ENCODE measurements at regions not wholly inside any gene's neighbourhood (a gene's known extent, or its start where the extent isn't known, plus 50 kb on each side); places are given as distances from the start of the nearest gene placed in this dataset.

DNA sequence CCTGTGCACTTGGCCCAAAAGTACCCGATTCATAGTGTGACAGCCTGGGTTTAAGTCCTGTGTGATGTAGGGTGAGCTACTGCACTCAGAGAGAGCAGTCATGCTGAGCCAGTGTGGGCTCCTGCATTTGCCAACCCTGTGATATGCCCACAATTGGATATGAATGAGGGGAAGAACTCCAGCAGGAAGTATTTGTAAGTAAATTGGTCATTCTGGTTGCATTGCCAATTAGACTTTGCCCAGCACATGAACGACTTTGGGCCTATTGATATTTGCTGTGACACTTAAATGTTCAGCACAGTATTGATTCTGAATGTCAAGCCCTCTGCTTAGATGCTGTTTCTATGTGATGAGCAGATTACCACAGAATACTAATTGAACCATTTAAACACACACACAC is 570.9 kb downstream of the PIK3C3 start:
- intact Hi-C loops (cut with micrococcal nuclease) (no loop called here), in situ Hi-C loops (cut with MboI) (no loop called here)
- no peak overlapping the region for H3K4me3 ChIP-seq
- FAIRE-seq = no peak
- no peaks in the 10 kb centered on the region for H3K4me1 ChIP-seq (replicated peaks in 1 of 2; ENCODE audit: control insufficient read depth in 2 of 2, insufficient read depth in 2 of 2, low read length in 2 of 2)
- H3K36me3 ChIP-seq (ENCODE audit: control insufficient read depth, insufficient read depth, low read length) = no peaks in the 10 kb centered on the region
- no peaks in the 10 kb centered on the region for H3K9me1 ChIP-seq (ENCODE audit: control insufficient read depth, insufficient read depth, low read length)
- POLR2A ChIA-PET = no interaction called here
- H3K9ac ChIP-seq (ENCODE audit: insufficient read depth in 1 of 2, low read depth in 2 of 2, low read length in 2 of 2) = no peak overlapping the region
- H3K4me2 ChIP-seq (ENCODE audit: insufficient read depth, low read length) = no peak overlapping the region
- no peak for DNase-seq (ENCODE audit: extremely low read depth in 1 of 4, low spot score in 3 of 4)
- H3K27me3 ChIP-seq (ENCODE audit: control insufficient read depth in 2 of 2, insufficient read depth in 2 of 2, low read length in 2 of 2) = no peaks in the 10 kb centered on the region
- no peak overlapping the region for H2AFZ ChIP-seq (ENCODE audit: low read depth, low read length)
- no peaks in the 10 kb centered on the region for H3K79me2 ChIP-seq (ENCODE audit: control insufficient read depth, insufficient read depth, low read length)
- CTCF ChIA-PET (ENCODE audit: low intra/inter-chr PET ratio) = no interaction called here
- WGBS (ENCODE audit: insufficient coverage, low coverage, missing lambda C conversion rate) = 0% methylated on average over 2 of the region's 2 CpGs
- no TSS peak for BruUV-seq (replicated peaks)
- no peaks in the 10 kb centered on the region for H3K9me3 ChIP-seq (replicated peaks; ENCODE audit: control insufficient read depth, insufficient read depth, low read depth, low read length)
- no peak for ATAC-seq
- no peak for TF ChIP-seq ZNF23 (CRISPR knock-in tag; IDR thresholded peaks at IDR 0.05)
- H4K20me1 ChIP-seq (replicated peaks; ENCODE audit: control insufficient read depth, insufficient read depth, low read length) = no peaks in the 10 kb centered on the region
- H3K27ac ChIP-seq (ENCODE audit: extremely low read depth, low read depth, low read length) = no peak overlapping the region

DNA sequence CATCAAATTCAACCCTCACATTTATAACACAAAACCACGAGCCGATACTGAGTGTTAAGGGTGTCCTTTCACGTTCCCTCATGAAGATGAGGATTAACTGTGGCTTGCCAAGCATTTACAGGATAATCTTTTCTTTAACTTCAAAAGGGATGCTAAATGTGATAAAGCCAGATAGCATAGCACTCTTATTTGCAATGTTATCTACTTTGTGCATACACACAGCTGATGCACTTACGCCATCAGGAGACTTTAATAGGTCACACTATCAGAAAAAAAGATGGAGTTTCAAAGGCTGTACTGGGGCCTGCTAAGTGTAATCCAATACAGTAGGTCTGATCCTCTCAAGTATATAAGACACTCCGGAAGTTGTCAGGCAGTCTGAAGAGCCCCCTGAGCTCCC is 572.7 kb downstream of the PIK3C3 start:
- Histone ChIP-seq H4K20me1 (replicated peaks; ENCODE audit: control insufficient read depth, insufficient read depth, low read length) (no peaks in the 10 kb centered on the region), H3K4me3 (no peak overlapping the region), H3K4me2 (ENCODE audit: insufficient read depth, low read length) (no peak overlapping the region), H3K36me3 (ENCODE audit: control insufficient read depth, insufficient read depth, low read length) (no peaks in the 10 kb centered on the region), H3K27me3 (ENCODE audit: control insufficient read depth in 2 of 2, insufficient read depth in 2 of 2, low read length in 2 of 2) (no peaks in the 10 kb centered on the region), H3K9ac (ENCODE audit: insufficient read depth in 1 of 2, low read depth in 2 of 2, low read length in 2 of 2) (no peak overlapping the region), H3K9me1 (ENCODE audit: control insufficient read depth, insufficient read depth, low read length) (no peaks in the 10 kb centered on the region), H3K27ac (ENCODE audit: extremely low read depth, low read depth, low read length) (no peak overlapping the region), H3K4me1 (replicated peaks in 1 of 2; ENCODE audit: control insufficient read depth in 2 of 2, insufficient read depth in 2 of 2, low read length in 2 of 2) (no peaks in the 10 kb centered on the region), H2AFZ (ENCODE audit: low read depth, low read length) (no peak overlapping the region), H3K9me3 (replicated peaks; ENCODE audit: control insufficient read depth, insufficient read depth, low read depth, low read length) (no peaks in the 10 kb centered on the region), H3K79me2 (ENCODE audit: control insufficient read depth, insufficient read depth, low read length) (no peaks in the 10 kb centered on the region)
- intact Hi-C loops (cut with micrococcal nuclease) (no loop called here), in situ Hi-C loops (cut with MboI) (no loop called here)
- ATAC-seq (no peak), FAIRE-seq (no peak), DNase-seq (ENCODE audit: extremely low read depth in 1 of 4, low spot score in 3 of 4) (no peak)
- POLR2A ChIA-PET = no interaction called here
- 0% methylated on average over 5 of the region's 5 CpGs for WGBS (ENCODE audit: insufficient coverage, low coverage, missing lambda C conversion rate)
- CTCF ChIA-PET (ENCODE audit: low intra/inter-chr PET ratio) = no interaction called here
- BruUV-seq (replicated peaks) = no TSS peak
- no peak for TF ChIP-seq CBX3 (IDR thresholded peaks at IDR 0.05; ENCODE audit: borderline replicate concordance in 1 of 2, low read length in 2 of 2)
- no peak for TF ChIP-seq ZNF778 (CRISPR knock-in tag; IDR thresholded peaks at IDR 0.05)
- no peak for TF ChIP-seq ZNF124 (CRISPR knock-in tag; IDR thresholded peaks at IDR 0.05)
- TF ChIP-seq, protein P1, sequence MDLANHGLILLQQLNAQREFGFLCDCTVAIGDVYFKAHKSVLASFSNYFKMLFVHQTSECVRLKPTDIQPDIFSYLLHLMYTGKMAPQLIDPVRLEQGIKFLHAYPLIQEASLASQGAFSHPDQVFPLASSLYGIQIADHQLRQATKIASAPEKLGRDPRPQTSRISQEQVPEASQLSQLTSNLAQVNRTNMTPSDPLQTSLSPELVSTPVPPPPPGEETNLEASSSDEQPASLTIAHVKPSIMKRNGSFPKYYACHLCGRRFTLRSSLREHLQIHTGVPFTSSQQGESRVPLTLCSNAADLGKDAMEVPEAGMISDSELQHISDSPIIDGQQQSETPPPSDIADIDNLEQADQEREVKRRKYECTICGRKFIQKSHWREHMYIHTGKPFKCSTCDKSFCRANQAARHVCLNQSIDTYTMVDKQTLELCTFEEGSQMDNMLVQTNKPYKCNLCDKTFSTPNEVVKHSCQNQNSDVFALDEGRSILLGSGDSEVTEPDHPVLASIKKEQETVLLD (IDR thresholded peaks at IDR 0.05) = no peak
- TF ChIP-seq, protein P2, sequence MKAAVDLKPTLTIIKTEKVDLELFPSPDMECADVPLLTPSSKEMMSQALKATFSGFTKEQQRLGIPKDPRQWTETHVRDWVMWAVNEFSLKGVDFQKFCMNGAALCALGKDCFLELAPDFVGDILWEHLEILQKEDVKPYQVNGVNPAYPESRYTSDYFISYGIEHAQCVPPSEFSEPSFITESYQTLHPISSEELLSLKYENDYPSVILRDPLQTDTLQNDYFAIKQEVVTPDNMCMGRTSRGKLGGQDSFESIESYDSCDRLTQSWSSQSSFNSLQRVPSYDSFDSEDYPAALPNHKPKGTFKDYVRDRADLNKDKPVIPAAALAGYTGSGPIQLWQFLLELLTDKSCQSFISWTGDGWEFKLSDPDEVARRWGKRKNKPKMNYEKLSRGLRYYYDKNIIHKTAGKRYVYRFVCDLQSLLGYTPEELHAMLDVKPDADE (conservative IDR thresholded peaks at IDR 0.05; ENCODE audit: control insufficient read depth, low read depth, low read length) = no peak
- TF ChIP-seq HDAC3 (IDR thresholded peaks at IDR 0.05; ENCODE audit: borderline replicate concordance, partially characterized antibody) = no peak
- no peak for TF ChIP-seq ZNF445 (CRISPR knock-in tag; IDR thresholded peaks at IDR 0.05; ENCODE audit: low read depth)
- TF ChIP-seq PRPF4 (IDR thresholded peaks at IDR 0.05; ENCODE audit: insufficient read depth, low read depth, low read length, poor library complexity, severe bottlenecking) = no peak
- TF ChIP-seq HMG20B (CRISPR knock-in tag; IDR thresholded peaks at IDR 0.05) = no peak
- TF ChIP-seq BCL6 (CRISPR knock-in tag; IDR thresholded peaks at IDR 0.05) = no peak
- no peak for TF ChIP-seq HDAC6 (IDR thresholded peaks at IDR 0.05; ENCODE audit: low read depth, low read length)
- TF ChIP-seq ZNF830 (CRISPR knock-in tag; IDR thresholded peaks at IDR 0.05) = no peak
- TF ChIP-seq ZNF217 (CRISPR knock-in tag; IDR thresholded peaks at IDR 0.05) = no peak
- no peak for TF ChIP-seq RHOXF2B (CRISPR knock-in tag; conservative IDR thresholded peaks at IDR 0.05)
- TF ChIP-seq TOE1 (IDR thresholded peaks at IDR 0.05; ENCODE audit: borderline replicate concordance) = no peak
- no peak for TF ChIP-seq TOE1 (CRISPR knock-in tag; IDR thresholded peaks at IDR 0.05; ENCODE audit: borderline replicate concordance, low read depth)
